ENCODE measurements at regions not wholly inside any gene's neighbourhood (a gene's known extent, or its start where the extent isn't known, plus 50 kb on each side); places are given as distances from the start of the nearest gene placed in this dataset.

GRCh38 chr6:15780437-15780836, 117.6 kb upstream of the DTNBP1 start (continued):
- no peak for TF ChIP-seq ZNF462 (CRISPR knock-in tag; IDR thresholded peaks at IDR 0.05)
- TF ChIP-seq EZH2phosphoT487 (IDR thresholded peaks at IDR 0.05; ENCODE audit: unreplicated experiment): no peak
- TF ChIP-seq ZNF331 (CRISPR knock-in tag; IDR thresholded peaks at IDR 0.05; ENCODE audit: low read depth): no peak
- TF ChIP-seq JUNB (IDR thresholded peaks at IDR 0.05; ENCODE audit: unreplicated experiment): no peak

- Mint-ChIP-seq H3K27me3 (ENCODE audit: insufficient read depth, low read depth, poor library complexity) (no peaks in the 10 kb centered on the region), H3K27ac (no peak overlapping the region), H3K4me1 (peaks cover 6% of the 10 kb centered on the region; the same call in 2 of the 3 replicates), H3K9me3 (no peaks in the 10 kb centered on the region), H3K4me3 (no peak overlapping the region), H3K36me3 (ENCODE audit: low read depth) (no peaks in the 10 kb centered on the region)
- H3F3A ChIP-seq (replicated peaks; ENCODE audit: low read depth): no peaks in the 10 kb centered on the region
- no peak overlapping the region for H3K4me3 ChIP-seq
- H3K27ac ChIP-seq (ENCODE audit: low read depth): no peak overlapping the region
- TF ChIP-seq REST (IDR thresholded peaks at IDR 0.05; ENCODE audit: unreplicated experiment) (no peak), ZNF331 (CRISPR knock-in tag; IDR thresholded peaks at IDR 0.05; ENCODE audit: low read depth) (no peak), CREB1 (CRISPR knock-in tag; IDR thresholded peaks at IDR 0.05; ENCODE audit: low read depth) (no peak), EZH2phosphoT487 (IDR thresholded peaks at IDR 0.05; ENCODE audit: unreplicated experiment) (no peak), ETS1 (IDR thresholded peaks at IDR 0.05) (no peak), EZH2 (IDR thresholded peaks at IDR 0.05; ENCODE audit: low read depth, unreplicated experiment) (no peak), STAT1 (IDR thresholded peaks at IDR 0.05; ENCODE audit: unreplicated experiment) (no peak), JUNB (IDR thresholded peaks at IDR 0.05; ENCODE audit: unreplicated experiment) (no peak), NANOG (IDR thresholded peaks at IDR 0.05; ENCODE audit: borderline replicate concordance) (no peak), ZNF114 (CRISPR knock-in tag; IDR thresholded peaks at IDR 0.05) (no peak), CTCF (conservative IDR thresholded peaks at IDR 0.05; ENCODE audit: low read depth in 2 of 2) (no peak), POLR2AphosphoS5 (IDR thresholded peaks at IDR 0.05; ENCODE audit: low read depth) (no peak)
- no peak for DNase-seq (ENCODE audit: low spot score)
- H3K4me2 ChIP-seq: no peak overlapping the region
- no peaks in the 10 kb centered on the region for H4K20me1 ChIP-seq (replicated peaks; ENCODE audit: insufficient read depth)
- no peaks in the 10 kb centered on the region for H3K4me1 ChIP-seq (ENCODE audit: insufficient read depth)
- H2AFZ ChIP-seq: no peak overlapping the region
- no peaks in the 10 kb centered on the region for H3K79me2 ChIP-seq (replicated peaks; ENCODE audit: insufficient read depth)
- no peaks in the 10 kb centered on the region for H3K36me3 ChIP-seq (ENCODE audit: insufficient read depth)
- H3K9me2 ChIP-seq (ENCODE audit: insufficient read depth): peaks cover 4% of the 10 kb centered on the region; the same call in 1 of the 2 replicates
- no peak for ATAC-seq
- no peaks in the 10 kb centered on the region for H3K27me3 ChIP-seq (ENCODE audit: insufficient read depth)
Observed at GRCh38 chr6:15779726-15780125, 116.9 kb upstream of the DTNBP1 start.
